ENCODE measurements at regions not wholly inside any gene's neighbourhood (a gene's known extent, or its start where the extent isn't known, plus 50 kb on each side); places are given as distances from the start of the nearest gene placed in this dataset.

DNA sequence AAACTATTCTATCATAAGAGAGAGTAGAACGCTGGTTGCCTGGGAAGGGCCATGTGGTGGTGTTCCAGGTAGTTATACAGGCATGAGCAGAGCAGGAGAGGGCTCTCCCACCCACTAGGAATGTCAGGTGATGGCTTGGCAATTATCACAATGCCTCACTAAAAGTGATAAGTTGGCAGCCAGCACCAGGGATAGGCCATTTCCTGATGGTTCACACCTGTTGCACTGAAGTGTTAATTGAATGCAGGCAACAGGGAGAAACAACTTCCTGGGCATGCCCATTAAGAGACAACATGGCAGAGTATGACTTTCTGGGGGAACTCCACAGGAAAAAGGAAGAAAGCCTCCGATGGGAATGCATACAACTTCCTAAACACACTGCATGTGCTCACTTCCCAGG lies 593.2 kb downstream of the ELAVL2 start:
- TF ChIP-seq, protein P1, sequence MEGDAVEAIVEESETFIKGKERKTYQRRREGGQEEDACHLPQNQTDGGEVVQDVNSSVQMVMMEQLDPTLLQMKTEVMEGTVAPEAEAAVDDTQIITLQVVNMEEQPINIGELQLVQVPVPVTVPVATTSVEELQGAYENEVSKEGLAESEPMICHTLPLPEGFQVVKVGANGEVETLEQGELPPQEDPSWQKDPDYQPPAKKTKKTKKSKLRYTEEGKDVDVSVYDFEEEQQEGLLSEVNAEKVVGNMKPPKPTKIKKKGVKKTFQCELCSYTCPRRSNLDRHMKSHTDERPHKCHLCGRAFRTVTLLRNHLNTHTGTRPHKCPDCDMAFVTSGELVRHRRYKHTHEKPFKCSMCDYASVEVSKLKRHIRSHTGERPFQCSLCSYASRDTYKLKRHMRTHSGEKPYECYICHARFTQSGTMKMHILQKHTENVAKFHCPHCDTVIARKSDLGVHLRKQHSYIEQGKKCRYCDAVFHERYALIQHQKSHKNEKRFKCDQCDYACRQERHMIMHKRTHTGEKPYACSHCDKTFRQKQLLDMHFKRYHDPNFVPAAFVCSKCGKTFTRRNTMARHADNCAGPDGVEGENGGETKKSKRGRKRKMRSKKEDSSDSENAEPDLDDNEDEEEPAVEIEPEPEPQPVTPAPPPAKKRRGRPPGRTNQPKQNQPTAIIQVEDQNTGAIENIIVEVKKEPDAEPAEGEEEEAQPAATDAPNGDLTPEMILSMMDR (IDR thresholded peaks at IDR 0.05 in 4 of 5, conservative IDR thresholded peaks at IDR 0.05 in 1 of 5) = no peak
- no peak for TF ChIP-seq POLR2A (IDR thresholded peaks at IDR 0.05)

Measured in gastrocnemius medialis (tissue), 4 donors.